GM06990 (cell line): ENCODE measurements at regions not wholly inside any gene's neighbourhood (a gene's known extent, or its start where the extent isn't known, plus 50 kb on each side); places are given as distances from the start of the nearest gene placed in this dataset.

Source experiments
- DNase-seq: peaks from one replicate; pipeline ENCODE4 v3.0.0-alpha.2; 2011; ENCODE audit not compliant: insufficient read length; ENCODE audit errors: extremely low read depth
- H3K27me3 ChIP-seq: replicated peaks from 2 replicates; pipeline ENCODE4 v1.6.0; 2011; ENCODE audit warnings: low read length; ENCODE audit not compliant: control insufficient read depth, insufficient read depth
- H3K36me3 ChIP-seq: 2 replicates; pipeline ENCODE4 v1.5.1; 2011; ENCODE audit warnings: low read length; ENCODE audit not compliant: control insufficient read depth, insufficient read depth
- H3K4me3 ChIP-seq: replicated peaks from 2 replicates; pipeline ENCODE4 v1.5.1; 2011; ENCODE audit warnings: low read depth, mild to moderate bottlenecking, control low read depth, low read length
- TF ChIP-seq, protein P1 (sequence below): IDR thresholded peaks from 2 replicates; pipeline ENCODE4 v1.5.1; 2011; ENCODE audit warnings: low read length, control low read depth, mild to moderate bottlenecking, inconsistent platforms; ENCODE audit not compliant: insufficient read depth, poor library complexity, severe bottlenecking

- H3K36me3 ChIP-seq: no peaks in the 10 kb centered on the region
- no peak overlapping the region for H3K4me3 ChIP-seq
- H3K27me3 ChIP-seq: no peaks in the 10 kb centered on the region
- TF ChIP-seq, protein P1, sequence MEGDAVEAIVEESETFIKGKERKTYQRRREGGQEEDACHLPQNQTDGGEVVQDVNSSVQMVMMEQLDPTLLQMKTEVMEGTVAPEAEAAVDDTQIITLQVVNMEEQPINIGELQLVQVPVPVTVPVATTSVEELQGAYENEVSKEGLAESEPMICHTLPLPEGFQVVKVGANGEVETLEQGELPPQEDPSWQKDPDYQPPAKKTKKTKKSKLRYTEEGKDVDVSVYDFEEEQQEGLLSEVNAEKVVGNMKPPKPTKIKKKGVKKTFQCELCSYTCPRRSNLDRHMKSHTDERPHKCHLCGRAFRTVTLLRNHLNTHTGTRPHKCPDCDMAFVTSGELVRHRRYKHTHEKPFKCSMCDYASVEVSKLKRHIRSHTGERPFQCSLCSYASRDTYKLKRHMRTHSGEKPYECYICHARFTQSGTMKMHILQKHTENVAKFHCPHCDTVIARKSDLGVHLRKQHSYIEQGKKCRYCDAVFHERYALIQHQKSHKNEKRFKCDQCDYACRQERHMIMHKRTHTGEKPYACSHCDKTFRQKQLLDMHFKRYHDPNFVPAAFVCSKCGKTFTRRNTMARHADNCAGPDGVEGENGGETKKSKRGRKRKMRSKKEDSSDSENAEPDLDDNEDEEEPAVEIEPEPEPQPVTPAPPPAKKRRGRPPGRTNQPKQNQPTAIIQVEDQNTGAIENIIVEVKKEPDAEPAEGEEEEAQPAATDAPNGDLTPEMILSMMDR: no peak
- no peak for DNase-seq
These were observed 741.9 kb upstream of the MARCKS start for GRCh38 chr6:113115196-113115595.

DNA sequence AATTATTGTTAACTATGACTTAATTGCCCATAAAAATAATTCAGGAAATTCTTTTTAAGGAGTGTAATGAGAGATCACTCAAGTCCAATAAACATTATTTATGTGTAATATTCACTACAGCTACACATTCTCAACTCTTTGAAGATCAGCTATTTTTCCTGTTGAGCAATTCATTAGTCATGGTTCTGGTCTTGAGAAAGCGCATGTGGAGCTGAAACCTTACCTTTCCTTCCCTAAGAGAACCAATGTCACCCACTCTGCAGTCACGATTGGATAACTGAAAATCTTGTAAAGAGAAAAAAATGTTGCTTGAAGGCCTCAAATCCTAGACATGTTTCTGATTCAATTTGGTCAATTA, 736.9 kb upstream of the MARCKS start:
- no peaks in the 10 kb centered on the region for H3K27me3 ChIP-seq
- no peak for DNase-seq
- H3K36me3 ChIP-seq: no peaks in the 10 kb centered on the region
- TF ChIP-seq, protein P1: no peak
- H3K4me3 ChIP-seq: no peak overlapping the region

DNA sequence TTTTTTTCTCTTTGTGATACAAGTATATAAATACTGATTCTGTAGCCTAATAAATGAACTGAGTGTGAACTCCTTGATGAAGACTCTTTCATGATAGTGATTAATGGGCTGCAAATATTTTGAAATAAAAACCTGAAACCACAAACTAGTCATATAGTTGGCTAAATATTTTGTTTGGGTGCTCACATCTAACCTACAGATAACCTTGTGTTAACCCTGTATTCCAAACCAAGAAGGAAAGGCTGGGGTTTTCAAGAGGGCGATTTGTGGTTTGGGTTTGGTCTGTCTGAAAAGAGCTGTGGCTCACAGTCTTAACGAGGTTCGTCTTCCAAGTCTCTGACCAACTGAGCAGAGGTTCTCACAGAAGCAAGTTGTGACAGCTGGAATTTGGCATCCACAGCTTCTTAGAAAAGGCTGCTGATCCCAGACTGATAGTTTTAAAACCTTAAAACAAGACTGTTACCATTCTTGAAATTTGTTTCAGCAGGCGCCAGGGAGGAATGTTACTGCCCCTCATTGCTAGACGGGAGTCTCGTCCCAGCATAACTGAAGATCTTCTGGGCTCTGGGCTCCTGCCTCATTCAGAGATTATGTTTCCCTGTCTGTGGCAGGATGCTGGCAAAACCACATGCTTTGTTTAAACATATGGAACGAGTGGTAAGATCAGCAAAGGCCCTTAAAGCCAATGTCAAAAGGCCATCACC, 736.4 kb upstream of the MARCKS start:
- H3K4me3 ChIP-seq: no peak overlapping the region
- H3K36me3 ChIP-seq: no peaks in the 10 kb centered on the region
- TF ChIP-seq, protein P1: no peak
- H3K27me3 ChIP-seq: no peaks in the 10 kb centered on the region
- no peak for DNase-seq

GRCh38 chr6:113121571-113121970, 735.6 kb upstream of the MARCKS start:
- Histone ChIP-seq H3K27me3 (no peaks in the 10 kb centered on the region), H3K4me3 (no peak overlapping the region), H3K36me3 (no peaks in the 10 kb centered on the region)
- TF ChIP-seq, protein P1: no peak
- DNase-seq: no peak

DNA sequence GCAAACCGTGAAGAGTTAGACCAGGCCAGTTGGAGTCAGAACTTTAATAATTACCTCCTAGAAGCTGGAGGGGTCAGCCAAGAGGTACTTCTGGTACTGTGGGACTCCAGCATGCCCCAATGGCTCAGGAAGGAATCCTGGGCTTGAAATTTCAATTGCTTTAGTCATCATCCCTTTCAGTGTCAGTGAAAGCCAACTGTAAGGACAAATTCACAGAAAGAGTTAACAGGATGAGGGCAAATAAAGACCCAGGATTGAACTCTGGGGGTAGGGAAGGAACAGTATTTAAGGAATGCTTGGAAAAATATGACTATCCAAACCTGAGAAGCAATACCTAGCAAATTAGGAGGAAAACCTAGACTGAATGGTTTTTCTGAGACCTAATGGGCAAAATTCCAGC, 735.1 kb upstream of the MARCKS start:
- no peaks in the 10 kb centered on the region for H3K27me3 ChIP-seq
- DNase-seq: no peak
- no peak overlapping the region for H3K4me3 ChIP-seq
- H3K36me3 ChIP-seq: no peaks in the 10 kb centered on the region
- TF ChIP-seq, protein P1: no peak

DNA sequence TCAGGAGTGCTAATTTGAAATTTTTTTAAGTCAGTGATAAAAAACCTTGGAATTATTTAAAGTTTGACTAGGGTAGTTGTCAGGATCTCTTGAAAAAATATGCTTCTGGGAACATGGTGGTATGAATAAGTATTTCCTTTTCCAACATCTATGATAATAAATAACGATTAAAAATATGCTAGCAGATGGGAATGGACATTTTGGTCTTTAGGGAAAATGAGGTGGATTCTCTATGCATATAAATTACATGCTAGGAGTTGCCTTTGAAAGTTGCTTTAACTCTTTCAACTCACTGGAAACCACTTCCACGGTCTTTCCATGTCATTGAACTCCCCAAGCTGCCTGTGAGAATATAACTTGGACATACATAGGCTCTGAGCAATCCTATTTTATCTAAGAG, 731.5 kb upstream of the MARCKS start:
- no peak for DNase-seq
- Histone ChIP-seq H3K4me3 (no peak overlapping the region), H3K27me3 (no peaks in the 10 kb centered on the region), H3K36me3 (no peaks in the 10 kb centered on the region)
- TF ChIP-seq, protein P1: no peak
